ENCODE measurements at regions not wholly inside any gene's neighbourhood (a gene's known extent, or its start where the extent isn't known, plus 50 kb on each side); places are given as distances from the start of the nearest gene placed in this dataset.

DNA sequence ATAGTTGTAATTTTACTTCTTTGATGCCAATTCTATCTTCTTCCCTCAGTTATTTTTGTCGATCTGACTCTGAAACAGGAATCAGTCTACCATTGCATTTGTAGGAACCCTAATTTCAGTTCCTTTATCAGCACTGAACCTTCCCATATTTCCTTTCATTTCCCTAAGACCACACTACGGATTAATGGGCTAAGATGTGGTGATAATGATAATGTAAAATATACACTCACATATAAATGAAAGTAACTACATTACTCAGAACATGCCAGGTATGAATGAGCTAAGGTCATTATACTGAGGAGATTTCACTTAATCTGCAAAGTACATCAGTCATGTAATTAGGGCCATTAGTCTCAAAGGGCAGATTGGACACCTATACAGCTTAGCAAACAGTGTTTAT is 60.2 kb upstream of the RFC3 start:
- TF ChIP-seq CTCF (IDR thresholded peaks at IDR 0.05; ENCODE audit: poor library complexity, severe bottlenecking) (no peak), POLR2AphosphoS5 (IDR thresholded peaks at IDR 0.05) (no peak)
